Fibroblast of skin of back (primary cell): ENCODE measurements at regions not wholly inside any gene's neighbourhood (a gene's known extent, or its start where the extent isn't known, plus 50 kb on each side); places are given as distances from the start of the nearest gene placed in this dataset.
"Not testable (repeated sequence)": the region's sequence is repeated elsewhere in the genome, so short reads cannot be mapped to it uniquely, and the experiment has no call there.

Experiments
- DNase-seq: peaks from one replicate; pipeline ENCODE4 v3.0.0-alpha.2; 2013

DNA sequence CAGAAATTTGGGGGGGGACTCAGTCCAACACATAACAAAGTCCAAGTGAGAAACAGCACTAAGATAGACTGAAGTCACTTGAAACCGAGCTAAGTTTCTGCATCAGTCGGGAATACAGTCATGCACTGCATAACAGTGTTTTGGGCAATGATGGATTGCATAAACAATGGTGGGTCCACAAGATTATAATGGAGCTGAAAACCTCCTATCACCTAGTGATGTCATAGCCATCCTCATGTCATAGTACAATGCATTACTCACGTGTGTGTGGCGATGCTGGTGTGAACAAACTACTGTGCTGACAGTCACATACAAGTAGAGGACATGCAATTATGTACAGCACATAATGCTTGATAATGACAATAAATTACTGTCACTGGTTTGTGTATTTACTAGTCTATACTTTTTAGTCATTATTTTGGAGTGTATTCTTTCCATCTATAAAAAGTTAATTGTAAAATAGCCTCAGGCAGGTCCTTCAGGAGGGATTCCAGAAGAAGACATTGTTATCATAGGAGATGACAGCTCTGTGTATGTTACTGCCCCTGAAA, 154.5 kb upstream of the ECI2 start:
- DNase-seq: no peak

DNA sequence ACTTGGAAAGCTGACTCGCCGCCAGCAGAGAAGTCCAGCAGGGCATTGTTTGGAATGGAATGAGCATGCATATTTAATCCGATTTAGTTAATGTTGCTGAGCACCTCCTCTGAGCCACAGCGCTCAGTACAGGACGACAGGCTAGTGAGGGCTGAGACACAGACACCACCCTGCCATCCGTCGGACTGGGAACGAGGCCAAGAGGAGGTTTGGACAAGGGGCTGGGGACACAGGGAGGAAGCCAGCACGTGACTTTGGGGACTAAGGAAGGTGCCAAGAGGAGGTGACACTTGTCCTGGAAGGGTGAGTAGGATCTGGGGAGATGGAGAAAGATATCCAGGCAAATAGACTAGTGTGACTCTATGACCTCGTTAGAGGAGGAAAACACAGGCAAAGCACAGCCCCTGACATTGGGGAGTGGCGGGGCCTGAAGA, 152.5 kb upstream of the ECI2 start:
- DNase-seq: no peak

DNA sequence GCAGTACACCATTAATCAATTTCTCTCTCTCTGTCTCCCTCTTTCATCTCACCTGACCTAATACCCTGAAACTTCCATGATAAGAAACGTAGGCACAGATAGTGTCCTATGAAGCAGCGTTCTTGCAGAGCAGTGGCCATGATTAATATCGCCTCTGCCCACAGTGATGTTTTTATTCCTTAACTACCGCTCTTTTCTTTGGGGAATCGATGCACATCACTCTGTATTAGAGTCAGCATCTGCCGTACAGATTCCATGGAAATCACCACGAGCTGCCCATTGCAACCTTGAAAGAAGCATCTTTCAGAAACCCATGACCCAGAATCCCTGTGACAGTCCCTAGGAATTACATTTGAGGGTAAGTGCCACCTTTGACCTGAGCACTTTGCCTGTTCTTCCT, 152.0 kb upstream of the ECI2 start:
- no peak for DNase-seq

DNA sequence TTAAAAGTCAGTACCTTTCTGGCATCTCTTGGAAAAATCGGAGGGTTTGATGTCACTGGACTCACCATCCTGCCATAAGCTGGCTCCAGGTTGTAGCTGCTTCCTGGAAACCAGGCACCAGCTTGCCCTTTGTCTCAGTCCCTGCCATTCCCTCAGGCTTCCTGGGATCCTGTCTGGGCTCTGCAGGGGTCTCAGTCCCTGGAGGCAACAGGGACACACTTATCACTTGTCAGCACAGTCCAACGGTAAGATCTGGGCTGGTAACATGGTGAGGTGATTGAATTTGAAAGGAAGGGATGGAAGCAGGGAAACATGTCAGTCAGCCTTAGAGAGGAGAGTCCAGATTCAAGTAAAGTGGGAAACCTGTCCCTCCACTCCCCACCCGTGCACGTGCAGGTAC, 147.6 kb upstream of the ECI2 start:
- no peak for DNase-seq

DNA sequence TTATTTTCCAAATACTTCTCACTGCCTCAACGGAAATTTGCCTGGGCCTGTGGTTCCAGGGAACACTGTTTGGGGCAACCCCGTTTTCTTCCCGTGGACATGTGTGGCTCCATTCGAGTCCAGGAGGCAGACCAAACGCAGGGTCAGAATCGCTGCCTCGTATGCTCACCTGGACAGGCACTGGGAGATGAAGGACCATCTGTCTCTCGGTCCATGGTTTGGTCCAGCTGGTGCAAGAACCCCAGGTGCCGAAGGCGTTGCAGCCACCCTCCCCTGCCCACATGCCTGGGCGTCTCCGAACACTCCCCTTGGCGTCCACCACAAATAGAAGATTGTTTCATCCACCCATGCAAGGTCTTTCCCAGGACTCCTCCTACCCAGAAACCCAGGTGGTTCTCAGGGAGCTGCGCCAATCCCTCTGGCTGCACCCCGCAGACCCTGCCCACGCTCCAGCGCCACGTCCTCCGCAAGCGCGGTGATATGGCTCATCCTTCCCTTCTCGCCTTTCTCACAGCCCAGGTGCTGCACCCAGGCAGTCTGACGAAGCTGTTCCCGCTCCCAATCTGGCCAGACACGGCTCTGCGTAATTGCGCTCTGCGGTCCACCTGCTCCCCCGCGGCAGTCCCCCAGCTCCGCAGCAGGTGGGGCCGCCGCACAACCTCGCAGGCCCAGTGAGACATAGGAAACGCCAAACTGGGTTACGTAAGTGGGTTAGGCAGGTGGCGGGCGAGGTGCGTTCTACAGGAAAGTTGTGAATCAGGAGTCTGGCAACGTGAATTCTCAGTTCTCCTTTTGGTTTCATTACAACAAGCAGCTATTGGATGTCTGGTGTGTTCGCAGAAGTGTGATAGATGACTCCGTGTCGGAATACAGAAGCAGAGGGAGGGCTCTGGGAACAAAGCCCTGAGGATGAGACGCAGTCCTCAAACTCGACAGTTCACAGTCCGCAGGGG, 146.2 kb upstream of the ECI2 start:
- peak; percentile 9 for DNase-seq

DNA sequence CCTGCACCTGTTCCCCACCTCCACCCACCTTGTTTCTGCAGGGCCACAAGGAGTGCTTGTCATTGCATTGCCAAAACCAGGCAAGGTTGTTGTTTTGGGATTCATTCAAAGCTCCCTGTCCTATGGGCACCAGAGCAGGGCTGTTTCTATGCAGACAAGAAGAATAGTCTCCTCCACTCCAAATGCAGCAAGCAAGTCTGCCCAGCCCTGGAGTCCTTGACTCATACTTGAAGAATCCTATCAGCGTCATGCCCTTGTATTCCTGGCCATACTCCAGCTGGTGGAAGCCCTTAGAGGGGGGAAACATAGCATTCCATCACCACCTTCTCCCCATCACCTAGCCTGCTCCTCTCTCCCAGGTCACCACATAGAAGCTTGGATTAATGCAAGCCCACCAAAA, 145.3 kb upstream of the ECI2 start:
- peak; percentile 85 for DNase-seq

DNA sequence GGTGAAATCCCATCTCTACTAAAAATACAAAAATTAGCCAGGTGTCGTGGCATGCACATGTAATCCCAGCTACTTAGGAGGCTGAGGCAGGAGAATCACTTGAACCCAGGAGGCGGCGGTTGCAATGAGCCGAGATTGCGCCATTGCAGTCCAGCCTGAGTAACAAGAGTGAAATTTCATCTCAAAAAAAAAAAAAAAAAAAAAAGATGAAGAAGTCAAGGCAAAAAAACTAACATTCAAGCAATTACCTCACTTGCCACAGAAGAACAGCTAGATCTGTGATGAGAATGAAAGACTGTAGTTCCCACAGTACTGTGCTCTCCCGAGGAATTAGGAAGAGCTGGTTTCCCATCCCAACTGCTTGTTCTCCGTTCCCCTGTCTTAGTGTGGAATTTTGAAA, 144.7 kb upstream of the ECI2 start:
- no peak for DNase-seq

DNA sequence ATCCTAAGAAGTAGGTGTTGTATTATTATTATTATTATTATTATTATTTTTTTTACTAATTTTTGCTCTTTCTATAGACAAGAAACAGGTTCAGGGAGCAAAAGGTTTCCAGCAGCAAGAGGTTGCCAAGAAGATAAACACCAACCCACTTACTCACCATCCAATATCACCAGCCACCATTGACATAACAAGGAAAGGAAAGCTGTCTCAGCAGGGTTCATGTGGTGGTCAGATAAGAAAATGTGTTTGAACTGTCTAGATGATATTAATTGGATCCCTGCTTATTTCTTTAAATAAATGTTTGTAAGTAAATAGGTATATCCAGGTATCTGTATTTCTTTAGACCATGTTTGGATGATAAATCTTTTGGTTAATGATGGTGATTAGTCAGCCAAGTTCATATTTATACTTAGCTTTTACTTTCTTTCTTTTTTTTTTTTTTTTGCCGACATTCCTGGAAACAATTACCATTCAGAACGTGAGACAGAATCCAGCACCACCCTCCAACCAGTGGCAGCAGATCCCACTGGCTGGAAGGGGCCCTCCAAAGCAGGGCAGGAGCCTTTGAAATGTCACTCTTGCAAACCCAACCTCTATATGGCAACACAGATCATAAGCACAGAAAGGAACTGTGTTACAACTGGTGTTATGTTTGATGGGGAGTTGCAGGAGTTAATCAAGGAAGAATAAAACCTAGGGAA, 139.2 kb upstream of the ECI2 start:
- peak; percentile 28 for DNase-seq

DNA sequence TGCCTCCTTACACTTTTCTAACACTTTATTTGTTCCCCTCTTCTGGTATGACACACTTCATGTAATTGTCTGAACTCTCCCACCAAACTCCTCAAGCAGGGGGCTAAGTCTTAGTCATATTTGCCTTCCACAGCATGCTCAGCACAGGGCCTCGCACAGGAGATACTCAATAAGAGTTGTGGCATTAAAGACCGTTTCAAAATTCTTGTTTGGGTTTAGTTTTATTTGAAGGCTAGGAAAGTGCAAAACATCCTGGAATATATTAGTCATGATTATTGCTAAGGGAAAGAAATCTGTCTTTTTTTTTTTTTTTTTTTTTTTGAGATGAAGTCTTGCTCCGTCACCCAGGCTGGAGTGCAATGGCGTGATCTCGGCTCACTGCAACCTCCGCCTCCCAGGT, 137.6 kb upstream of the ECI2 start:
- no peak for DNase-seq

DNA sequence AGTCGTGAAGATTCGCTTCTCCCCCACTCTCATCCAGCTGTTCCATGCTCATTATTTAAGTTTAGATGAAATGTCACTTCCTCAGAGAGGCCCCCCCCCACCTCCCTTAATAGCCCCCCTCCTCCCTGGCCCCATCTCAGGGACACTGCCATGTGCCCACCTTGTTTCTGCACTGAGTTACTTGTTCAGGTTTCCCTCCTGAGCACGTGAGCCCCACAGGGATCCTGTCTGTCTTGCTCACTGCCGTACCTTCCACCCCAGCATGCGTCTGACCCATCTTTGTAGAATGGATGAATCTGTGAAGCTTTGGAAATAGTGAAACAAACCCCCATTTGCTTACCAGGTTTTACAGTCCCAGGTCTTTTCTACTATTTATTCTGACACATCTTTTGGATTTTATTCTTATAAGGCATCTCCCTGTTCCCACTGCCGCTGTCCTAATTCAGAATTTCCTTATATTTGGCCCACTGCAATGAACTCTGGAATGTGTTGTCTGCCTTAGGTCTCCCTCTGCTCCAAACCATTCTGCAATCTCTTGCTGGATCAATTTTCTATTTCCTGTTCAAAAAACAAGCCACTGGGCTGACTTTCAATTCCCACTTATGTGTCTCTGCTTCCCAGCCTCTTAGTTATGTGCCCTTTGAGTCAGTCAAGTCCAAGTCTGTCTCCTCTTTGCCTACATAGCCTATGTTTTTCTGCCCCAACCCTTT, 136.5 kb upstream of the ECI2 start:
- DNase-seq: no peak

DNA sequence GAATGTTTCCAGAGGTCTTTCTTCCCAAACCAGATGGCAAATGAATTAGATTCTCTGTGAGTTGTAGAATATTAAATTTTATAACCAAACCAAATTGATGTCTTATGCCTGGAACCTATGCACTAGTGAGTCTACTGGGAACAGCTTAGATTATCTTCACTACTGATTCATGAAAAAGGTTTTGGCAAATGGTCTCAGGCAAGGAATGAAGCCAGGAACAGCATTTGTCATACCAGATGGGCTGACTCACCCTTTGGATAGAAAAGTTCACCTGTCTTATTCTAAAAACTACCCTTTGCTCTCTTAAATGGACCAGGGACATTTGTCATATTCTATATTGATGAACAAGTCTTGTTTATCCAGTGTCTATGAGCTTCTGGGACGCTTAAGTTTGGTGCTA, 135.4 kb upstream of the ECI2 start:
- no peak for DNase-seq

DNA sequence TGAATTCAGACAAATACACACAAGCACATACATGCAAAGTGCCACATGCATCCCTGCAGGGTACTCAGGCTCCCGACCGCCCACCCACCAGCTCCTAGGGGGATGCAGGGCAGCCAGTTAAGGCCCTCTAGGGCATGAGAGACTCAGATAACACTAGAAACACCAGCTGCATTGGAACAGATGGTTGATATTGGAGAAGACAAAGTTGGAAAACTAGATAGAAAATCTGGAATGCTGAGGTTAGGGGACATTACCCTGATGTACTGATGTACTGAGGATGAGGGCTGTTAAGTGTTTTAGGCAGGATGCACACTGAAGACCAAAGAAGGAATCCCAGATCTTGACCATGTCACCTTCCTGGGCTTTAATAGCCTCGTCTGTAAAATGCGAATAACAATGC, 134.6 kb upstream of the ECI2 start:
- DNase-seq: no peak

DNA sequence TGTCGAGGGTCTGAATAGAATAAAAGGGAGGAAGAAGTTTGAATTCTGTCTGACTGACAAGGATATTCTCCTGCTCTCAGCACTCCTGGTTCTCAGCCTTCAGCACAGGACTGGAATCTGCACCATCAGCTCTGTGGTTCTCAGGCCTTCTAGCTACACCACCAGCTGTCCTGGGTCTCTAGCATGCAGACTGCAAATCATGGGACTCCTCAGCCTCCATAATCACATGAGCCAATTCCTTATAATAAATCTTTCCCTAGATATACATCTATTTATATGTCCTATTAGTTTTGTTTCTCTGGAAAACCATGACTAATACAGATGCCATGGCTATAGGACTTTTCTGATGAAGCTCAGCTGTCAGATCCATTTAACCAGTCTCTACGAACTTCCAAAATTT, 132.8 kb upstream of the ECI2 start:
- no peak for DNase-seq

DNA sequence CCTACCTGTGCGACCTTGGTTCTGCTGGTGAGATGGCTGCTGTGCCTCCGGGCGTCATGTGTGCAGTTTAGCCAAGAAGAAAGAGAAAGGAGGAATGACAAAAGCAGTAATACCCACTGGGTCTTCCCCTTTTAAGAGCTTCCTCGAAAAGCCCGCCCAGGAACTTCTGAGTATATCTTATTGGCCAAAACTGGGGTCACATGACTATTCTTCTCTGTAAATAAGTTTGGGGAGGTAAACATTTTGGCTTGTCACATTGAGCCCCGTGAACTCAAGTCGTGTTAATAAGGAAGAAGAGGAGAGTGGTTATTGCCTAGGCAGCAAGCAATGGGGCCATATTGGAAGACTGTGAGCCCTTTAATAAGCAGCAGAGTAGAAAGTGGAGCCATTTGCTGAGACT, 130.4 kb upstream of the ECI2 start:
- no peak for DNase-seq

DNA sequence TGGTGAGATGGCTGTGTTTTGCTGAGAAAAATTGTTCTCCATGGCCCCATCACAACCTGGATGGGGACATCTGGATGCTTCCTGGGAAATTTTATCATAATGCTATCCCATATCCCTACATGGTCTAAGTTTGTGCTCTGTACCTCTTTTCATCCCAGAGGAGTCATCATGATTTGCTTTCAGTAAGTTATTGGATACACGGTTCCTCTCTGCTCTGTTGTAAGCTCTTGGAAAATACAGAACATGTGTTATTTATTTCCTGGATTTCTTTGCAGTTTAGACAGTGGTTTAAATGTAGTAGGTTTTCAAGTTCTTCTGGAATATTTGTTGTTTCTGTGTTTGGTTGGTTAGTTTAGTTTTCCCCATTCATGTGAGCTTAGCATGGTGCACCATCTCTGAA, 129.2 kb upstream of the ECI2 start:
- no peak for DNase-seq

DNA sequence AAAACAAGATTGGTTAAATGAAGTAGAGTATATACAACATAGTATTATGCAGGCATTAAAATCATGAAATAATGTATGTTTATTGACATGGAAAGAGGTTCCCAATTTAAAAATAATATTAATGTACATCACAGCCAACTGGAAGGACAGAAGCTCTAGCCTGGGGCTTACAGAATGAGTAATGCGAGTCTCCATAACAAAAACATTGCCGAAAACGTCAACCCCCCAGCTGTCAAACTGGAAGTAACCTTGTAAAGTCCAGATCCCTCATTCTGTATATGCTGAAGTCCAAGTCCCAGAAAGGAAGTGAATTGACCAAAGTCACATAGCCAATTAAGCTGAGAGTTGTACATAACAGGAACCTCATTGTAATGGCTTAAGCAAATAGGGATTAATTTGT, 128.7 kb upstream of the ECI2 start:
- DNase-seq: no peak

DNA sequence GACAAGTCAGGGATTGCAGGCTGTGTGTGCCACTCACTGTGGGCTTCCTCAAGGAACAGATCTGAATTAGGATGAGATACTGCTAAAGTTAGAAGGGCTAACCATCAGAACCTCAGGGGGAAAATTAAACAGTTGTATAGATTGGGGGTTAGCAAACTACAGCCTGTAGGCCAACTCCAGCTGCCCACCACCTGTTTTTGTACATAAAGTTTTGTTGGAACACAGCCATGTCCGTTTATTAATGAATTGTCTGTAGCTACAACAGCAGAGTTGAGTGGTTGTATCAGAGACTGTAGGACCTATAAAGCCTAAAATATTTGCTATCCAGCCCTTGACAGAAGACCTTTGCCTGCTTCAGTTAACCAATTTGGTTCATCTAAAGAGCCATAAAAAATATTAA, 127.2 kb upstream of the ECI2 start:
- DNase-seq: no peak

DNA sequence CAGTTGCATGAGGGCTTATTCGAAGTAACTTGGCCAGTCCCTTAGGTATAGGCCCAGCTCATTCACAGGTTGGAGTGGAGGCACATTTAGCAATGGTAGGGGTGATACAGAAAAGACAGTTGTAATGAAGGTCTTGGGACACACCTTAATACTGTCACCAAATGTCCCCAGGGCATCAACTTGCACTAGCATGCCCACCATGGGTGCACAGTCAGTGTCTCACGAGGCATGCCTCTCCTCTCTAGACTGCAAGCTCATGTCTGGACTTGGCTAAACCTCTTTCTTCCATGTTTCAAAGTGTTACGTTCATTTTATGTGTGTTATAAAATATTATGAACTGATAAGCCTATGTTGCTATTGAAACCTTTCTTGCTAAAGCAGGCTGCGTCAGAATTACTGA, 124.0 kb upstream of the ECI2 start:
- DNase-seq: no peak

DNA sequence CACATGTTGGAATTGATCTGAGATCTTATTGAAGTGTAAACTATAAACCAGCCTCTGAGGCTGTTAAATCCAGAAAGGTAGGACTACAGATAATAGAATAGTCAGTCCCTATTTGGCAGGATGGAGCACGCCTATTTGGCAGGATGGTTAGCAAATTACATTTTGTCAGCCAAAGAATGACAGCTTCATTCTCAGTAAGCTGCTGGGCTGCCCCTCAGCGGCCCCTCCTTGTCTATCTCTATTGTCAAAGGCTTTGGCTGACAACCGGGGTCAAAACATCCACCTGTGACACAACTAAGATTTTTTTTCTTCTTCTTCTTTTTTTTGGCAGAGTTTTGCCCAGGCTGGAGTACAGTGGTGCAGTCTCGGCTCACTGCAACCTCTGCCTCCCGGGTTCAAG, 123.4 kb upstream of the ECI2 start:
- DNase-seq: no peak

DNA sequence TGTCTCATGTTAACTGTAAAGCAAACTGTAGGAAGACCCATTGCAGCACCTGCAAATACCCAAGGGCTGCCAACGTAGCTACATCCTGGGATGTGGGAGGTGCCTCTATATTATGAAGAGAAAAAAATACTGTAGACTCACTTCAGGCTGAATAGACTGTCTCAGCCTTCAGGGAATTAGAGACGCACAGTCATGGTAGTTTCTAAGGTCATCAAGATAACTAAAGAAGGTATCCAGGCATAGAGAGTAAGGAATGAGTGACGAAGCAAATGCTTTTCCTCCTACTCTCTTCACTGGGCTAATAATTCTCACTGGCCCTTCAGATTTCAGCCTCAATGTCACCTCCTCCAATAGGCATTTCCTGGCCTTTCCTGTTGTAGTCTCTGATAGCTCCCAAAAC, 121.6 kb upstream of the ECI2 start:
- DNase-seq: peak; percentile 5

DNA sequence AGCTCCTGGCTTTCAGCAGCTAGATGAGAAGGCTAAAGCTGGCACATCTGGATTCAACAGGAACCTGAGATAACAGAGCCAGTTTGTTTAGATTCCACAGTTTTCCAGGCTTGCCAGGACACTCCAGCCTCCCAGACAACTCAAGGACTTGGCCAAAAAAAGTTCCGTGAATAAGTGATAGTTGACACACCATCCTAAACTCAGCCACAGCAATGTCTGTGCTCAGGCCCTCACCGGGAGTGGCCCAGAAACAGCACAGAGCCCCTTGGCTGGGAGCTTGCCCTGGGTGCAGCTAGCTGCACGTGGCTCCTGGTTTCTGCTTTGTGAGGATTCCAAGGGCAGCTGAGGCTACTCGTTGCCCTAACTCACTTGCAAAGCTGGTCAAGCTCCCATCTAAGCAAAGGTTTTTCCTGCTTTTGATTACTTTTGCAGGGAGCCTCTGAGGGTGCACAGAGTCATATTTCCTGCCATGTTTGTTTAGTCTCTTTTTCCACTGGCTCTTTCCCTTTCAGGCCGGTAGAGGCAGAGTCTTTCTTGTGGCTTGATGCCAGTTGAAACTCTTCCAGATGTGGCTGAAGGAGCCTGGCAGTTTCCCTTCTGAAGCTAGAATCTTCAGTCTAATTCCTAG, 118.3 kb upstream of the ECI2 start:
- DNase-seq: peak; percentile 77

DNA sequence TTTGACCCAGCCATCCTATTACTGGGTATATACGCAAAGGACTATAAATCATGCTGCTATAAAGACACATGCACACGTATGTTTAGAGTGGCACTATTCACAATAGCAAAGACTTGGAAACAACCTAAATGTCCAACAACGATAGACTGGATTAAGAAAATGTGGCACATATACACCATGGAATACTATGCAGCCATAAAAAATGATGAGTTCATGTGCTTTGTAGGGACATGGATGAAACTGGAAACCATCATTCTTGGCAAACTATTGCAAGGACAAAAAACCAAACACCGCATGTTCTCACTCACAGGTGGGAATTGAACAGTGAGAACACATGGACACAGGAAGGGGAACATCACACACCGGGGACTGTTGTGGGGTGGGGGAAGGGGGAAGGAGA, 117.1 kb upstream of the ECI2 start:
- not testable (repeated sequence) for DNase-seq

DNA sequence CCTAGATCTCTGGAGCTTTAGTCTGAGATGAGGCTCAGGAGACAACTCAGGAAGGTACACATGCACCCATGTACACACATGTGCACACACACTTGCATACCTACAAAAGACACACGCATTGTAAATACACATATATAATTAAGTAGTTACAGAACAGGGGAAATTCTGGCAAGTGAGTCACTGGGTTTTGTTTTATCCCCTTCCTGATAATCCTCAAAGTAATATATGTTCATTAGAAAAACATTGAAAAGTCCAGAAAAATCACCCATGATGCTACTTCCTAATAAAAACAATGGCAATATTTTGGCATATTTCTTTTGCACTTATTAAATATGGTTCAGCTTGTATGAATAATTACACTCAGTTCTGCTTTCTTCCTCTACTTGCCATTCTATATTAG, 115.3 kb upstream of the ECI2 start:
- DNase-seq: no peak
